ENCODE measurements at regions not wholly inside any gene's neighbourhood (a gene's known extent, or its start where the extent isn't known, plus 50 kb on each side); places are given as distances from the start of the nearest gene placed in this dataset.

- intact Hi-C loops (cut with DNase I), result no loop called here
- no peaks in the 10 kb centered on the region for H3K4me1 ChIP-seq
Observed at GRCh38 chr13:65829241-65830008, 1400.7 kb downstream of the PCDH9 start.

GRCh38 chr13:65826657-65827056, 1403.5 kb downstream of the PCDH9 start:
- no peak for DNase-seq (ENCODE audit: extremely low spot score)
- no peak for TF ChIP-seq CTCF (IDR thresholded peaks at IDR 0.05)
- no peak for TF ChIP-seq POLR2AphosphoS5 (IDR thresholded peaks at IDR 0.05)
- no peak for TF ChIP-seq EP300 (IDR thresholded peaks at IDR 0.05)
- TF ChIP-seq POLR2A (IDR thresholded peaks at IDR 0.05; ENCODE audit: low read depth), result no peak
- Histone ChIP-seq H3K4me1 (no peaks in the 10 kb centered on the region), H3K36me3 (no peaks in the 10 kb centered on the region), H3K27me3 (no peaks in the 10 kb centered on the region), H3K27ac (replicated peaks in 1 of 4) (no peak overlapping the region), H3K4me3 (no peak overlapping the region), H3K9me3 (no peaks in the 10 kb centered on the region)
- intact Hi-C loops (cut with DNase I), result no loop called here
- WGBS, result 54% methylated on average over 5 of the region's 5 CpGs

More at GRCh38 chr13:65829241-65830008, 1400.7 kb downstream of the PCDH9 start:
- H3K27me3 ChIP-seq, result no peaks in the 10 kb centered on the region
- no peak overlapping the region for H3K4me3 ChIP-seq
- TF ChIP-seq EP300 (IDR thresholded peaks at IDR 0.05), result no peak
- TF ChIP-seq POLR2AphosphoS5 (IDR thresholded peaks at IDR 0.05), result no peak
- no peak for TF ChIP-seq CTCF (IDR thresholded peaks at IDR 0.05)
- TF ChIP-seq POLR2A (IDR thresholded peaks at IDR 0.05; ENCODE audit: low read depth), result no peak
- H3K27ac ChIP-seq (replicated peaks in 1 of 4), result no peak overlapping the region
- H3K36me3 ChIP-seq, result no peaks in the 10 kb centered on the region
- no peaks in the 10 kb centered on the region for H3K9me3 ChIP-seq
- DNase-seq (ENCODE audit: extremely low spot score), result no peak
- WGBS, result 89% methylated on average over 7 of the region's 16 CpGs

- no peaks in the 10 kb centered on the region for H3K9me3 ChIP-seq
- no peaks in the 10 kb centered on the region for H3K4me1 ChIP-seq
- H3K27ac ChIP-seq (replicated peaks in 1 of 4), result no peak overlapping the region
- H3K36me3 ChIP-seq, result no peaks in the 10 kb centered on the region
- no peaks in the 10 kb centered on the region for H3K27me3 ChIP-seq
- WGBS, result 88% methylated on average over 1 of the region's 1 CpG
- no peak overlapping the region for H3K4me3 ChIP-seq
- intact Hi-C loops (cut with DNase I), result no loop called here
- DNase-seq (ENCODE audit: extremely low spot score), result no peak
- TF ChIP-seq POLR2A (IDR thresholded peaks at IDR 0.05; ENCODE audit: low read depth), result no peak
- no peak for TF ChIP-seq POLR2AphosphoS5 (IDR thresholded peaks at IDR 0.05)
Observed at GRCh38 chr13:65825039-65825438, 1405.1 kb downstream of the PCDH9 start.

GRCh38 chr13:65808061-65808460, 1422.1 kb downstream of the PCDH9 start:
- no peaks in the 10 kb centered on the region for H3K36me3 ChIP-seq
- TF ChIP-seq POLR2A (IDR thresholded peaks at IDR 0.05; ENCODE audit: low read depth), result no peak
- TF ChIP-seq EP300 (IDR thresholded peaks at IDR 0.05), result no peak
- no peak for TF ChIP-seq CTCF (IDR thresholded peaks at IDR 0.05)
- no peak for TF ChIP-seq POLR2AphosphoS5 (IDR thresholded peaks at IDR 0.05)
- no peak for DNase-seq (ENCODE audit: extremely low spot score)
- intact Hi-C loops (cut with DNase I), result no loop called here
- no peak overlapping the region for H3K4me3 ChIP-seq
- no peaks in the 10 kb centered on the region for H3K27me3 ChIP-seq
- H3K9me3 ChIP-seq, result no peaks in the 10 kb centered on the region
- 28% methylated on average over 1 of the region's 1 CpG for whole genome bisulfite sequencing
- H3K27ac ChIP-seq (replicated peaks in 1 of 4), result no peak overlapping the region
- no peaks in the 10 kb centered on the region for H3K4me1 ChIP-seq

- no peaks in the 10 kb centered on the region for H3K4me1 ChIP-seq
- no peak overlapping the region for H3K4me3 ChIP-seq
- H3K9me3 ChIP-seq, result no peaks in the 10 kb centered on the region
- H3K36me3 ChIP-seq, result no peaks in the 10 kb centered on the region
- intact Hi-C loops (cut with DNase I), result no loop called here
- no peaks in the 10 kb centered on the region for H3K27me3 ChIP-seq
- H3K27ac ChIP-seq (replicated peaks in 1 of 4), result no peak overlapping the region
- TF ChIP-seq EP300 (IDR thresholded peaks at IDR 0.05) (no peak), POLR2A (IDR thresholded peaks at IDR 0.05; ENCODE audit: low read depth) (no peak), CTCF (IDR thresholded peaks at IDR 0.05) (no peak), POLR2AphosphoS5 (IDR thresholded peaks at IDR 0.05) (no peak)
- WGBS, result 95% methylated on average over 12 of the region's 12 CpGs
- DNase-seq (ENCODE audit: extremely low spot score), result no peak
Observed at GRCh38 chr13:65803530-65804392, 1426.4 kb downstream of the PCDH9 start.

All from esophagus muscularis mucosa (tissue), 4 donors.